Fibroblast of pulmonary artery (primary cell): ENCODE measurements at regions not wholly inside any gene's neighbourhood (a gene's known extent, or its start where the extent isn't known, plus 50 kb on each side); places are given as distances from the start of the nearest gene placed in this dataset.
"Not testable (repeated sequence)": the region's sequence is repeated elsewhere in the genome, so short reads cannot be mapped to it uniquely, and the experiment has no call there.

ENCODE experiments used
- DNase-seq: peaks from one replicate; pipeline ENCODE4 v3.0.0-alpha.2; 2010; ENCODE audit warnings: low read depth
- H3K4me3 ChIP-seq: replicated peaks from 2 replicates; pipeline ENCODE4 v1.5.1; 2011; ENCODE audit warnings: low read depth, mild to moderate bottlenecking, control low read depth, low read length, moderate library complexity
- CTCF ChIP-seq: IDR thresholded peaks from 2 replicates; pipeline ENCODE4 v1.5.1; 2011; ENCODE audit warnings: mild to moderate bottlenecking, control low read depth, low read length, inconsistent platforms; ENCODE audit errors: missing control alignments

- TF ChIP-seq CTCF = no peak
- H3K4me3 ChIP-seq = no peak overlapping the region
- DNase-seq = no peak
Observed at GRCh38 chr18:11468617-11469016, 140.8 kb upstream of the SLC35G4 start.

GRCh38 chr18:11468120-11468519 is 141.3 kb upstream of the SLC35G4 start:
- TF ChIP-seq CTCF = no peak
- H3K4me3 ChIP-seq = no peak overlapping the region
- no peak for DNase-seq

GRCh38 chr18:11467611-11468010 is 141.8 kb upstream of the SLC35G4 start:
- no peak overlapping the region for H3K4me3 ChIP-seq
- no peak for DNase-seq
- no peak for TF ChIP-seq CTCF

DNA sequence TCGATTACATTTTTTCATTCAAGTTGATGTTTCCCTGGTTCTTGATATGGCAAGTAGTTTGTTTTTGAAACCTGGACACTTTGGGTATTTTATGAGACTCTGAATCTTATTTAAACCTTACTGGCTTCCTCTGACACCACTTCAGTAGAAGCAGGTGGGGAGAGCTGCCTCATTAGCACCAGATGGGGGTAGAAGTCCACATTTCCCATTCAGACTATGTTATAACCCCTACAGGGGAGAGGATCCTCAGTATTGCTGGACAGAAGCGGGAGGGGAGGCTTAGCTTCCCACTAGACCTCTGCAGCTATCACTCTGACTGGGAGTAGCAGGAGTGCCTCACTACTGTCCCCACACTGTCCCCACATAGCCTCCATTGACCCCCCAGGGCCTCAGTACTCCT is 145.3 kb upstream of the SLC35G4 start:
- H3K4me3 ChIP-seq = no peak overlapping the region
- DNase-seq = no peak
- no peak for TF ChIP-seq CTCF

DNA sequence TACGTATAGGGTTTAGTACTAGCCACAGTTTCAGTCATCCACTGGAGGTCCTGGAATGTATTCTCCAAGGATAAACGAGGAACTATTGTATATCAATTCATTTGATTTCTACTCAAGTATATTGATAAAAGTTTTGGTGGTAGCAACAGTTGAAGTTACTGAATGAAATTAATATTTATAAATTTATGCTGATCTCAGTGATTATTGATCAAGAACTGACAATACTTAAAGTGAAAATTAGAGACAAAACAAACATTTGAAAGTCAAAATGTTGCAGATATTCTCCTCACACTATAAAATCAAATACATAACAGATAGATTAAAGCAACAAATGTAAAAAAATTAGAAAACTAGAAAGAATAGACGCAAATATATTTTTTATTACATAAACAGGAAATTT is 150.9 kb upstream of the SLC35G4 start:
- TF ChIP-seq CTCF = no peak
- H3K4me3 ChIP-seq = no peak overlapping the region
- DNase-seq = no peak

DNA sequence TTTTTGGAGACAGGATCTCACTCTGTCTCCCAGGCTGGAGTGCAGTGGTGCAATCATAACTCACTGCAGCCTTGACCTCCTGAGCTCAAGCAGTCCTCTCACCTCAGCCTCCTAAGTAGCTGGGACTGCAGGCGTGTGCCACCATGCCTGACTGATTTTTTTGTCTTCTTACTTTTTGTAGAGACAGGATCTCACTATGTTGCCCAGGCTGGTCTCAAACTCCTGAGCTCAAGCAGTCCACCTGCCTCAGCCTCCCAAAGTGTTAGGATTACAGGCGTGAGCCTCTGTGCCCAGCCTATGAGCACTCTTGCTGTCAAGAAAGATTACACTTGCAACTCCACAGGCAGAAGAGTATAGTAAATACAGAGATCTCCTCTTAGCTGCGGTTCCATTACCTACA is 151.5 kb upstream of the SLC35G4 start:
- DNase-seq, H3K4me3 ChIP-seq: not testable (repeated sequence)

DNA sequence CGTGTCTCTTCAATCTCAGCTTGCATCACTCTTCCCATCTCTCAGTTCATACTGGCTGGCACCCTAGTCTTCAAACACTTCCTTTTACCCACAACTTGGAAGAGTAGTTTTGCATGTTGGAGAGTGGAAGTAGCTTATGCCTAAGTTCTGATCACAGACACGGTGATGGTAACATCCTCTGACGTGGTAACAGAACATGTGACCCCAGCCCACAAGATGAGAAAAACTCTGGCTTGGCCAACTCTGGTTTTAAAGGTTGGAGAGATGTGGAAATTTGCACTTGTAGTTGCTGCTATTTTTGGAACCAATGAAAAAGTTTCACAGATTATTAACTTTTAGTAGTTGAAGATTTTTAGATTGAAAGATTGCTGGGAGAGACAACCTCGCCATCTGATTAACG is 155.4 kb upstream of the SLC35G4 start:
- TF ChIP-seq CTCF = no peak
- H3K4me3 ChIP-seq = no peak overlapping the region
- no peak for DNase-seq

- not testable (repeated sequence) for DNase-seq, H3K4me3 ChIP-seq
Observed at GRCh38 chr18:11444169-11444568, 165.2 kb upstream of the SLC35G4 start.
